ENCODE measurements at regions not wholly inside any gene's neighbourhood (a gene's known extent, or its start where the extent isn't known, plus 50 kb on each side); places are given as distances from the start of the nearest gene placed in this dataset.

DNA sequence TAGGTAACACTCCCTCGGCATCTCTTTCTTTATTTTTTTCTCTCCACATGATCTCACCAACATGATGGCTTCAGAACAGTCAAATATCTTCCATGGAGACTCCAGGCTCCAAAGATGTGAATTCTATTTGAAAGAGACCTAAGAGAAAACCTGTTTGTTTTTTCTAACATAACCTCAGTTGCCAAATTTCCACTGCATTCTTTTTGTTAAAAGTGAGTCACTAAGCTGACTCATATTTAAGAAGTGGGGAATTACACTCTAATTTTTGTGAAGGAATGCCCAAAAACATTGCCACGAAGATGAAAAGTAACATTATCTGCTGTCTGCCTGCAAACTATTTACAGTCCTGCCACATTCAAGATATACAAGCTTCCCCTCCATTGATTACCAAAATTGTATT lies 1337.6 kb downstream of the LRFN5 start:
- TF ChIP-seq, protein P1, sequence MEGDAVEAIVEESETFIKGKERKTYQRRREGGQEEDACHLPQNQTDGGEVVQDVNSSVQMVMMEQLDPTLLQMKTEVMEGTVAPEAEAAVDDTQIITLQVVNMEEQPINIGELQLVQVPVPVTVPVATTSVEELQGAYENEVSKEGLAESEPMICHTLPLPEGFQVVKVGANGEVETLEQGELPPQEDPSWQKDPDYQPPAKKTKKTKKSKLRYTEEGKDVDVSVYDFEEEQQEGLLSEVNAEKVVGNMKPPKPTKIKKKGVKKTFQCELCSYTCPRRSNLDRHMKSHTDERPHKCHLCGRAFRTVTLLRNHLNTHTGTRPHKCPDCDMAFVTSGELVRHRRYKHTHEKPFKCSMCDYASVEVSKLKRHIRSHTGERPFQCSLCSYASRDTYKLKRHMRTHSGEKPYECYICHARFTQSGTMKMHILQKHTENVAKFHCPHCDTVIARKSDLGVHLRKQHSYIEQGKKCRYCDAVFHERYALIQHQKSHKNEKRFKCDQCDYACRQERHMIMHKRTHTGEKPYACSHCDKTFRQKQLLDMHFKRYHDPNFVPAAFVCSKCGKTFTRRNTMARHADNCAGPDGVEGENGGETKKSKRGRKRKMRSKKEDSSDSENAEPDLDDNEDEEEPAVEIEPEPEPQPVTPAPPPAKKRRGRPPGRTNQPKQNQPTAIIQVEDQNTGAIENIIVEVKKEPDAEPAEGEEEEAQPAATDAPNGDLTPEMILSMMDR (conservative IDR thresholded peaks at IDR 0.05 in 1 of 2, IDR thresholded peaks at IDR 0.05 in 1 of 2; ENCODE audit: low read depth in 1 of 2, low read length in 2 of 2) = no peak
- TF ChIP-seq EZH2 (IDR thresholded peaks at IDR 0.05; ENCODE audit: low read length, missing control alignments) = no peak
